GM23338 (cell line): ENCODE measurements at regions not wholly inside any gene's neighbourhood (a gene's known extent, or its start where the extent isn't known, plus 50 kb on each side); places are given as distances from the start of the nearest gene placed in this dataset.

Experiments used
- ATAC-seq: fragments of 200-7000 bp; cut with Tn5 transposase; 3 replicates; pipeline ENCODE4 v1.9.1; 2020
- DNase-seq: peaks from one replicate; pipeline ENCODE4 v3.0.0-alpha.2; 2015; ENCODE audit warnings: low spot score
- H2AFZ ChIP-seq: fragments of 200-600 bp; sonication (generic); 2 replicates; pipeline ENCODE4 v1.8.0; 2016; ENCODE audit warnings: antibody characterized with exemption, mild to moderate bottlenecking, moderate library complexity
- H3F3A ChIP-seq: fragments of 200-600 bp; sonication (generic); replicated peaks from 2 replicates; pipeline ENCODE4 v1.8.0; 2017; ENCODE audit warnings: antibody characterized with exemption, mixed run types, low read depth
- H3K27ac ChIP-seq: fragments of 200-600 bp; sonication (generic); 2 replicates; pipeline ENCODE4 v1.6.1; 2016; ENCODE audit warnings: low read depth
- H3K27me3 ChIP-seq: fragments of 200-600 bp; sonication (generic); 2 replicates; pipeline ENCODE4 v1.8.0; 2016; ENCODE audit warnings: mild to moderate bottlenecking, mixed run types, moderate library complexity; ENCODE audit not compliant: insufficient read depth
- H3K36me3 ChIP-seq: fragments of 200-600 bp; sonication (generic); 2 replicates; pipeline ENCODE4 v1.8.0; 2016; ENCODE audit warnings: mild to moderate bottlenecking; ENCODE audit not compliant: insufficient read depth
- H3K4me1 ChIP-seq: fragments of 200-600 bp; sonication (generic); 2 replicates; pipeline ENCODE4 v1.8.0; 2016; ENCODE audit warnings: mild to moderate bottlenecking, moderate library complexity; ENCODE audit not compliant: insufficient read depth
- H3K4me2 ChIP-seq: fragments of 200-600 bp; sonication (generic); 2 replicates; pipeline ENCODE4 v1.7.1; 2017; ENCODE audit warnings: mixed run types
- H3K4me3 ChIP-seq: fragments of 200-600 bp; sonication (generic); 2 replicates; pipeline ENCODE4 v1.6.1; 2016; ENCODE audit warnings: mixed run types
- H3K79me2 ChIP-seq: fragments of 200-600 bp; sonication (generic); replicated peaks from 2 replicates; pipeline ENCODE4 v1.8.0; 2017; ENCODE audit warnings: mild to moderate bottlenecking; ENCODE audit not compliant: insufficient read depth
- H3K9me2 ChIP-seq: fragments of 200-600 bp; sonication (generic); 2 replicates; pipeline ENCODE4 v1.8.0; 2017; ENCODE audit not compliant: insufficient read depth
- H4K20me1 ChIP-seq: fragments of 200-600 bp; sonication (generic); replicated peaks from 2 replicates; pipeline ENCODE4 v1.8.0; 2017; ENCODE audit warnings: mild to moderate bottlenecking; ENCODE audit not compliant: insufficient read depth
- H3K27ac Mint-ChIP-seq: 2 replicates; pipeline ENCODE4 v1.8.0; 2020; ENCODE audit warnings: inconsistent platforms, mild to moderate bottlenecking, moderate library complexity, mixed read lengths
- H3K27me3 Mint-ChIP-seq: 3 replicates; pipeline ENCODE4 v1.8.0; 2022; ENCODE audit warnings: low read depth, mild to moderate bottlenecking, moderate library complexity, mixed read lengths, inconsistent platforms; ENCODE audit not compliant: insufficient read depth, poor library complexity
- H3K36me3 Mint-ChIP-seq: 3 replicates; pipeline ENCODE4 v1.8.0; 2021; ENCODE audit warnings: low read depth, mild to moderate bottlenecking, inconsistent platforms, moderate library complexity, mixed read lengths
- H3K4me1 Mint-ChIP-seq: 3 replicates; pipeline ENCODE4 v1.8.0; 2020; ENCODE audit warnings: mild to moderate bottlenecking, inconsistent platforms, mixed read lengths
- H3K4me3 Mint-ChIP-seq: 3 replicates; pipeline ENCODE4 v1.8.0; 2021; ENCODE audit warnings: moderate library complexity, mild to moderate bottlenecking, inconsistent platforms, mixed read lengths
- H3K9me3 Mint-ChIP-seq: 3 replicates; pipeline ENCODE4 v1.8.0; 2020; ENCODE audit warnings: moderate library complexity, mild to moderate bottlenecking, inconsistent platforms, mixed read lengths
- CREB1 ChIP-seq: fragments of 250-450 bp; sonication (Bioruptor Pico); IDR thresholded peaks from 2 replicates; pipeline ENCODE4 v1.5.0; 2020; ENCODE audit warnings: low read depth, mild to moderate bottlenecking, moderate library complexity
- EZH2phosphoT487 ChIP-seq: fragments of 200-600 bp; sonication (generic); IDR thresholded peaks from one replicate; pipeline ENCODE4 v1.8.1; 2018; ENCODE audit warnings: antibody characterized with exemption; ENCODE audit not compliant: unreplicated experiment
- JUNB ChIP-seq: IDR thresholded peaks from one replicate; pipeline ENCODE4 v1.6.1; 2016; ENCODE audit warnings: antibody characterized with exemption; ENCODE audit not compliant: unreplicated experiment
- NANOG ChIP-seq: IDR thresholded peaks from 2 replicates; pipeline ENCODE4 v1.6.1; 2016; ENCODE audit warnings: antibody characterized with exemption, borderline replicate concordance
- POLR2AphosphoS5 ChIP-seq: IDR thresholded peaks from 2 replicates; pipeline ENCODE4 v1.6.1; 2016; ENCODE audit warnings: antibody characterized with exemption, low read depth
- STAT1 ChIP-seq: IDR thresholded peaks from one replicate; pipeline ENCODE4 v1.6.1; 2016; ENCODE audit warnings: antibody characterized with exemption; ENCODE audit not compliant: unreplicated experiment
- ZNF114 ChIP-seq: fragments of 250-450 bp; sonication (Bioruptor Pico); IDR thresholded peaks from 2 replicates; pipeline ENCODE4 v1.5.0; 2020; ENCODE audit warnings: mild to moderate bottlenecking, moderate library complexity
- TF ChIP-seq, protein P1 (sequence below): IDR thresholded peaks from 2 replicates; pipeline ENCODE4 v1.6.1; 2016; ENCODE audit warnings: antibody characterized with exemption
- TF ChIP-seq, protein P2 (sequence below): fragments of 250-450 bp; sonication (Bioruptor Pico); IDR thresholded peaks from 2 replicates; pipeline ENCODE4 v1.5.0; 2020; ENCODE audit warnings: mild to moderate bottlenecking, moderate library complexity
- TF ChIP-seq, protein P3 (sequence below): IDR thresholded peaks from one replicate; pipeline ENCODE4 v1.6.1; 2018; ENCODE audit warnings: antibody characterized with exemption; ENCODE audit not compliant: unreplicated experiment

DNA sequence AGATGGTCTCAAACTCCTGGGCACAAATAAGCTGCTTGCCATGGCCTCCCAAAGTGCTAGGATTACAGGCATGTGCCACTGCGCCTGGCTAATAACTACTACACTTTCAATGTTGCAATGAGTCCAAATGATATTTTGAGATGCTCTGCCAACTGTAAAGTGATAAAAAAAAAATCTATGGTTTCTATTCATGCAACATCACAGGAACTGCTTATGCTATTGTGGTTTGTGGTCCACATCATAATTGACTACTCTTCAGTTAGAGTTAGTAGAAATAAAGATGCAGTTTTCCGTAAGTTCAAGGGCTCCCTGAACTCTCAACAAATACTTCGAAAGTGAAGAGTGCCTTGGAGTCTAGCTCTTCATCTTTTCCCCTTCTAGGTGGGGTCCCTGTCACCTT is 239.4 kb downstream of the C12orf75 start:
- no peaks in the 10 kb centered on the region for H3K36me3 ChIP-seq
- Mint-ChIP-seq H3K4me1 (no peaks in the 10 kb centered on the region; the same call in 2 of the 3 replicates), H3K9me3 (no peaks in the 10 kb centered on the region; the same call in 2 of the 3 replicates), H3K36me3 (no peaks in the 10 kb centered on the region), H3K27me3 (peaks cover 2% of the 10 kb centered on the region), H3K27ac (no peak overlapping the region), H3K4me3 (no peak overlapping the region)
- H3K27ac ChIP-seq = no peak overlapping the region
- no peaks in the 10 kb centered on the region for H3K4me1 ChIP-seq
- no peak overlapping the region for H3K4me3 ChIP-seq
- H3K9me2 ChIP-seq = peaks cover 28% of the 10 kb centered on the region; the same call in 1 of the 2 replicates
- DNase-seq (no peak), ATAC-seq (no peak)
- H2AFZ ChIP-seq = no peak overlapping the region
- TF ChIP-seq JUNB (no peak), POLR2AphosphoS5 (no peak), STAT1 (no peak), EZH2phosphoT487 (no peak), ZNF114 (CRISPR knock-in tag) (no peak), NANOG (no peak), CREB1 (CRISPR knock-in tag) (no peak)
- TF ChIP-seq, protein P1, sequence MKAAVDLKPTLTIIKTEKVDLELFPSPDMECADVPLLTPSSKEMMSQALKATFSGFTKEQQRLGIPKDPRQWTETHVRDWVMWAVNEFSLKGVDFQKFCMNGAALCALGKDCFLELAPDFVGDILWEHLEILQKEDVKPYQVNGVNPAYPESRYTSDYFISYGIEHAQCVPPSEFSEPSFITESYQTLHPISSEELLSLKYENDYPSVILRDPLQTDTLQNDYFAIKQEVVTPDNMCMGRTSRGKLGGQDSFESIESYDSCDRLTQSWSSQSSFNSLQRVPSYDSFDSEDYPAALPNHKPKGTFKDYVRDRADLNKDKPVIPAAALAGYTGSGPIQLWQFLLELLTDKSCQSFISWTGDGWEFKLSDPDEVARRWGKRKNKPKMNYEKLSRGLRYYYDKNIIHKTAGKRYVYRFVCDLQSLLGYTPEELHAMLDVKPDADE = no peak
- TF ChIP-seq, protein P2, sequence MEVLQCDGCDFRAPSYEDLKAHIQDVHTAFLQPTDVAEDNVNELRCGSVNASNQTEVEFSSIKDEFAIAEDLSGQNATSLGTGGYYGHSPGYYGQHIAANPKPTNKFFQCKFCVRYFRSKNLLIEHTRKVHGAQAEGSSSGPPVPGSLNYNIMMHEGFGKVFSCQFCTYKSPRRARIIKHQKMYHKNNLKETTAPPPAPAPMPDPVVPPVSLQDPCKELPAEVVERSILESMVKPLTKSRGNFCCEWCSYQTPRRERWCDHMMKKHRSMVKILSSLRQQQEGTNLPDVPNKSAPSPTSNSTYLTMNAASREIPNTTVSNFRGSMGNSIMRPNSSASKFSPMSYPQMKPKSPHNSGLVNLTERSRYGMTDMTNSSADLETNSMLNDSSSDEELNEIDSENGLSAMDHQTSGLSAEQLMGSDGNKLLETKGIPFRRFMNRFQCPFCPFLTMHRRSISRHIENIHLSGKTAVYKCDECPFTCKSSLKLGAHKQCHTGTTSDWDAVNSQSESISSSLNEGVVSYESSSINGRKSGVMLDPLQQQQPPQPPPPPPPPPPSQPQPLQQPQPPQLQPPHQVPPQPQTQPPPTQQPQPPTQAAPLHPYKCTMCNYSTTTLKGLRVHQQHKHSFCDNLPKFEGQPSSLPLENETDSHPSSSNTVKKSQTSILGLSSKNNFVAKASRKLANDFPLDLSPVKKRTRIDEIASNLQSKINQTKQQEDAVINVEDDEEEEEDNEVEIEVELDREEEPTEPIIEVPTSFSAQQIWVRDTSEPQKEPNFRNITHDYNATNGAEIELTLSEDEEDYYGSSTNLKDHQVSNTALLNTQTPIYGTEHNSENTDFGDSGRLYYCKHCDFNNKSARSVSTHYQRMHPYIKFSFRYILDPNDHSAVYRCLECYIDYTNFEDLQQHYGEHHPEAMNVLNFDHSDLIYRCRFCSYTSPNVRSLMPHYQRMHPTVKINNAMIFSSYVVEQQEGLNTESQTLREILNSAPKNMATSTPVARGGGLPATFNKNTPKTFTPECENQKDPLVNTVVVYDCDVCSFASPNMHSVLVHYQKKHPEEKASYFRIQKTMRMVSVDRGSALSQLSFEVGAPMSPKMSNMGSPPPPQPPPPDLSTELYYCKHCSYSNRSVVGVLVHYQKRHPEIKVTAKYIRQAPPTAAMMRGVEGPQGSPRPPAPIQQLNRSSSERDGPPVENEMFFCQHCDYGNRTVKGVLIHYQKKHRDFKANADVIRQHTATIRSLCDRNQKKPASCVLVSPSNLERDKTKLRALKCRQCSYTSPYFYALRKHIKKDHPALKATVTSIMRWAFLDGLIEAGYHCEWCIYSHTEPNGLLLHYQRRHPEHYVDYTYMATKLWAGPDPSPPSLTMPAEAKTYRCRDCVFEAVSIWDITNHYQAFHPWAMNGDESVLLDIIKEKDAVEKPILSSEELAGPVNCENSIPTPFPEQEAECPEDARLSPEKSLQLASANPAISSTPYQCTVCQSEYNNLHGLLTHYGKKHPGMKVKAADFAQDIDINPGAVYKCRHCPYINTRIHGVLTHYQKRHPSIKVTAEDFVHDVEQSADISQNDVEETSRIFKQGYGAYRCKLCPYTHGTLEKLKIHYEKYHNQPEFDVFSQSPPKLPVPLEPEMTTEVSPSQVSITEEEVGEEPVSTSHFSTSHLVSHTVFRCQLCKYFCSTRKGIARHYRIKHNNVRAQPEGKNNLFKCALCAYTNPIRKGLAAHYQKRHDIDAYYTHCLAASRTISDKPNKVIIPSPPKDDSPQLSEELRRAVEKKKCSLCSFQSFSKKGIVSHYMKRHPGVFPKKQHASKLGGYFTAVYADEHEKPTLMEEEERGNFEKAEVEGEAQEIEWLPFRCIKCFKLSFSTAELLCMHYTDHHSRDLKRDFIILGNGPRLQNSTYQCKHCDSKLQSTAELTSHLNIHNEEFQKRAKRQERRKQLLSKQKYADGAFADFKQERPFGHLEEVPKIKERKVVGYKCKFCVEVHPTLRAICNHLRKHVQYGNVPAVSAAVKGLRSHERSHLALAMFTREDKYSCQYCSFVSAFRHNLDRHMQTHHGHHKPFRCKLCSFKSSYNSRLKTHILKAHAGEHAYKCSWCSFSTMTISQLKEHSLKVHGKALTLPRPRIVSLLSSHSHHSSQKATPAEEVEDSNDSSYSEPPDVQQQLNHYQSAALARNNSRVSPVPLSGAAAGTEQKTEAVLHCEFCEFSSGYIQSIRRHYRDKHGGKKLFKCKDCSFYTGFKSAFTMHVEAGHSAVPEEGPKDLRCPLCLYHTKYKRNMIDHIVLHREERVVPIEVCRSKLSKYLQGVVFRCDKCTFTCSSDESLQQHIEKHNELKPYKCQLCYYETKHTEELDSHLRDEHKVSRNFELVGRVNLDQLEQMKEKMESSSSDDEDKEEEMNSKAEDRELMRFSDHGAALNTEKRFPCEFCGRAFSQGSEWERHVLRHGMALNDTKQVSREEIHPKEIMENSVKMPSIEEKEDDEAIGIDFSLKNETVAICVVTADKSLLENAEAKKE (CRISPR knock-in tag) = no peak
- TF ChIP-seq, protein P3, sequence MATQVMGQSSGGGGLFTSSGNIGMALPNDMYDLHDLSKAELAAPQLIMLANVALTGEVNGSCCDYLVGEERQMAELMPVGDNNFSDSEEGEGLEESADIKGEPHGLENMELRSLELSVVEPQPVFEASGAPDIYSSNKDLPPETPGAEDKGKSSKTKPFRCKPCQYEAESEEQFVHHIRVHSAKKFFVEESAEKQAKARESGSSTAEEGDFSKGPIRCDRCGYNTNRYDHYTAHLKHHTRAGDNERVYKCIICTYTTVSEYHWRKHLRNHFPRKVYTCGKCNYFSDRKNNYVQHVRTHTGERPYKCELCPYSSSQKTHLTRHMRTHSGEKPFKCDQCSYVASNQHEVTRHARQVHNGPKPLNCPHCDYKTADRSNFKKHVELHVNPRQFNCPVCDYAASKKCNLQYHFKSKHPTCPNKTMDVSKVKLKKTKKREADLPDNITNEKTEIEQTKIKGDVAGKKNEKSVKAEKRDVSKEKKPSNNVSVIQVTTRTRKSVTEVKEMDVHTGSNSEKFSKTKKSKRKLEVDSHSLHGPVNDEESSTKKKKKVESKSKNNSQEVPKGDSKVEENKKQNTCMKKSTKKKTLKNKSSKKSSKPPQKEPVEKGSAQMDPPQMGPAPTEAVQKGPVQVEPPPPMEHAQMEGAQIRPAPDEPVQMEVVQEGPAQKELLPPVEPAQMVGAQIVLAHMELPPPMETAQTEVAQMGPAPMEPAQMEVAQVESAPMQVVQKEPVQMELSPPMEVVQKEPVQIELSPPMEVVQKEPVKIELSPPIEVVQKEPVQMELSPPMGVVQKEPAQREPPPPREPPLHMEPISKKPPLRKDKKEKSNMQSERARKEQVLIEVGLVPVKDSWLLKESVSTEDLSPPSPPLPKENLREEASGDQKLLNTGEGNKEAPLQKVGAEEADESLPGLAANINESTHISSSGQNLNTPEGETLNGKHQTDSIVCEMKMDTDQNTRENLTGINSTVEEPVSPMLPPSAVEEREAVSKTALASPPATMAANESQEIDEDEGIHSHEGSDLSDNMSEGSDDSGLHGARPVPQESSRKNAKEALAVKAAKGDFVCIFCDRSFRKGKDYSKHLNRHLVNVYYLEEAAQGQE = no peak
- H3K4me2 ChIP-seq = no peak overlapping the region
- H4K20me1 ChIP-seq = no peaks in the 10 kb centered on the region
- H3K27me3 ChIP-seq = no peaks in the 10 kb centered on the region
- H3K79me2 ChIP-seq = no peaks in the 10 kb centered on the region
- no peaks in the 10 kb centered on the region for H3F3A ChIP-seq
